Lower lobe of right lung (tissue), 2 donors: ENCODE measurements at regions not wholly inside any gene's neighbourhood (a gene's known extent, or its start where the extent isn't known, plus 50 kb on each side); places are given as distances from the start of the nearest gene placed in this dataset.

Source experiments
- ATAC-seq, 2 donors: fragments of 200-7000 bp; cut with Tn5 transposase; one replicate each; pipeline ENCODE4 v1.9.1; 2020 to 2022; ENCODE audit warnings: mild to moderate bottlenecking in 2 of 2, moderate library complexity in 2 of 2
- DNase-seq: peaks from one replicate; pipeline ENCODE4 v3.0.0-alpha.2; 2020
- H3K27ac ChIP-seq: fragments of 200-600 bp; one replicate; pipeline ENCODE4 v1.8.0; 2022
- H3K27me3 ChIP-seq: fragments of 200-600 bp; one replicate; pipeline ENCODE4 v1.8.0; 2022; ENCODE audit warnings: low read depth
- H3K36me3 ChIP-seq: fragments of 200-600 bp; one replicate; pipeline ENCODE4 v1.8.0; 2022; ENCODE audit warnings: mild to moderate bottlenecking
- H3K4me1 ChIP-seq: fragments of 200-600 bp; one replicate; pipeline ENCODE4 v1.8.0; 2022
- H3K4me3 ChIP-seq: fragments of 200-600 bp; one replicate; pipeline ENCODE4 v1.8.0; 2022; ENCODE audit warnings: mild to moderate bottlenecking
- H3K9me3 ChIP-seq: fragments of 200-600 bp; one replicate; pipeline ENCODE4 v1.8.0; 2022
- intact Hi-C: fragments of 100-400 bp; cut with DNase I; formaldehyde crosslinking; loops from one replicate; pipeline ENCODE4 v1.11.0; 2022
- TF ChIP-seq, protein P1 (sequence below): fragments of 200-600 bp; IDR thresholded peaks from one replicate; pipeline ENCODE4 v1.8.0; 2022; ENCODE audit warnings: antibody characterized with exemption, mild to moderate bottlenecking
- donor health status: DM: no; HTN: yes; CAD: no; lungs with severe emphysema.

DNA sequence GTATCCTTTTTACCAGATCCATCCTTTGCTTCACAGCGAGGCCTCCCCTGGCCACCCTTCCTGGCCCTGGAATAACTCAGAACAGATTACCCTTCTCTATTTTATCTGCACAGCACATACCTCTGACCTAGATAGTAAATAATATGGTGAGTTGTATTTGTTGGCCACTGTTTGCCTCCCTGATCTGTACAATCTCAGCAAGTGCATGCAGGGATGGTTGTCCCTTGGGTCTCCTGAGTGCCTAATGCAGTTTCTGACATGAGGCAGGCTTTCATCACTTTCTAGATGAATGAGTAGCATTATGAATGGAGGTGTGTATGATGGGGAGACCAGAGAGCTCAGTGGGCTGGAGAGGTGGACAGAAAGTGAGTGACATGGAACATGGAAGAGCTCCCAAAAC is 525.1 kb upstream of the IGFBP3 start:
- Histone ChIP-seq H3K27ac (no peak overlapping the region), H3K36me3 (no peaks in the 10 kb centered on the region), H3K27me3 (no peaks in the 10 kb centered on the region), H3K9me3 (no peaks in the 10 kb centered on the region), H3K4me3 (no peak overlapping the region), H3K4me1 (no peaks in the 10 kb centered on the region)
- intact Hi-C loops: no loop called here
- TF ChIP-seq, protein P1, sequence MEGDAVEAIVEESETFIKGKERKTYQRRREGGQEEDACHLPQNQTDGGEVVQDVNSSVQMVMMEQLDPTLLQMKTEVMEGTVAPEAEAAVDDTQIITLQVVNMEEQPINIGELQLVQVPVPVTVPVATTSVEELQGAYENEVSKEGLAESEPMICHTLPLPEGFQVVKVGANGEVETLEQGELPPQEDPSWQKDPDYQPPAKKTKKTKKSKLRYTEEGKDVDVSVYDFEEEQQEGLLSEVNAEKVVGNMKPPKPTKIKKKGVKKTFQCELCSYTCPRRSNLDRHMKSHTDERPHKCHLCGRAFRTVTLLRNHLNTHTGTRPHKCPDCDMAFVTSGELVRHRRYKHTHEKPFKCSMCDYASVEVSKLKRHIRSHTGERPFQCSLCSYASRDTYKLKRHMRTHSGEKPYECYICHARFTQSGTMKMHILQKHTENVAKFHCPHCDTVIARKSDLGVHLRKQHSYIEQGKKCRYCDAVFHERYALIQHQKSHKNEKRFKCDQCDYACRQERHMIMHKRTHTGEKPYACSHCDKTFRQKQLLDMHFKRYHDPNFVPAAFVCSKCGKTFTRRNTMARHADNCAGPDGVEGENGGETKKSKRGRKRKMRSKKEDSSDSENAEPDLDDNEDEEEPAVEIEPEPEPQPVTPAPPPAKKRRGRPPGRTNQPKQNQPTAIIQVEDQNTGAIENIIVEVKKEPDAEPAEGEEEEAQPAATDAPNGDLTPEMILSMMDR: no peak
- no peak for ATAC-seq
- DNase-seq: no peak

DNA sequence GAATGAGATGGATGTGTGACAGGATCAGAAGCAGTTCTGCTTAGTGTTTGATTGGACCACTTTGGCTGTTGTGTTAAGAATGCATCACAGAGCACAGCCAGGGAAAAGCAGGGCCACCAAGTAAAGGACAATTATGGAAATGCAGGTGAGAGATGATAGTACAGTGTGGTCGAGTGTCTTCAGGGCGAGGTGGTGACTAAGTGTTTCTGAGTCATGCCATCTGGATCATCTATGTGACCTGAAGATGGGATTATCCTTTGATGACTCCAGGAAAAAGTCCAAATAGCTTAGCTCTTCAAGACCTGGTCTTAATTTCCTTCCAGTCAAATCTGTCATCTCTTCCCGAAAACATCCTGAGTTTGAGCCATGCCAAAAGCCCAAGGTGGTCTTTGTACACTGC is 523.2 kb upstream of the IGFBP3 start:
- ATAC-seq (no peak), DNase-seq (no peak)
- intact Hi-C loops: no loop called here
- no peaks in the 10 kb centered on the region for H3K4me1 ChIP-seq
- H3K36me3 ChIP-seq: no peaks in the 10 kb centered on the region
- TF ChIP-seq, protein P1: no peak
- no peaks in the 10 kb centered on the region for H3K27me3 ChIP-seq
- no peak overlapping the region for H3K4me3 ChIP-seq
- H3K9me3 ChIP-seq: no peaks in the 10 kb centered on the region
- no peak overlapping the region for H3K27ac ChIP-seq

DNA sequence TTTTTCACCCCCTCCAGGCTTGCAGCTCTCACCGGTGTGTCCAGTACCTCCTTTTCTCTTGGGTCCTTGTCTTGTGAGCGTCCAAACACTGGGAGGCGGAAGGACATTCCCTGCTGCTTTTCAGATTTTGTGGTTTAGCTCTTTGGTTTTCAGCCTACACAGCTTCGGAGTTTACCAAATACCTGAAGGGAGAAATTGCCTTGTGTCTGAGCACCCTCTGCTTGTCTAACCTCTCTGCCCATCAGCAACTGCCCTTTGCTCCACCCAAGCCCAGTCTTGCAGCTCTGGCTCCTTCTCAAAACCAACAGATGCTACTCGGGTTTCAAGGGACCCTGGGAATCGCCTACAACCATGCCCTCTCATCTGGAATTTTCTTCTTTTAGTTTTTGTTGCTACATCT is 519.1 kb upstream of the IGFBP3 start:
- H3K36me3 ChIP-seq: no peaks in the 10 kb centered on the region
- DNase-seq (no peak), ATAC-seq (no peak)
- no peak overlapping the region for H3K27ac ChIP-seq
- intact Hi-C loops: no loop called here
- H3K27me3 ChIP-seq: no peaks in the 10 kb centered on the region
- H3K4me1 ChIP-seq: no peaks in the 10 kb centered on the region
- TF ChIP-seq, protein P1: no peak
- no peak overlapping the region for H3K4me3 ChIP-seq
- H3K9me3 ChIP-seq: peaks cover 10% of the 10 kb centered on the region

DNA sequence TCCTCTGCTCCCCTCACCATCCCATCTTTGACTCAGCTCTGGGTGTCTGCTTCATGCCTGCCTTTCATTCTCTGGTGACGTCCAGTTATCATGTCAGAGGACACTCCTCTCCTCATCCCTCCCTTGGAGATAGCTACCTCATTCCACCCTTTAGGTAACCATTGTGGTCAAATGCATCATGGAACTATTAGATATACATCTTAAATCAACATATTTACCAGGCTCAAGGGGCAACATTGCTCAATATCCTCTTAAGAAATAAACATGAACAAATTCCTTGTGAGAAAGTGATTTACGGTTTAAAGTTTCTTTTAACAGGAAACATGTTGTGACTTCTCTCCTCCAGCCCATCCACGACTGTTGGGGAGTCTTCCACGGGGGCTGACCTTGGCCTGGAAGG is 511.6 kb upstream of the IGFBP3 start:
- TF ChIP-seq, protein P1: no peak
- Histone ChIP-seq H3K36me3 (no peaks in the 10 kb centered on the region), H3K4me3 (no peak overlapping the region), H3K27ac (no peak overlapping the region), H3K9me3 (peaks cover 10% of the 10 kb centered on the region), H3K27me3 (no peaks in the 10 kb centered on the region), H3K4me1 (no peaks in the 10 kb centered on the region)
- intact Hi-C loops: no loop called here
- ATAC-seq (no peak), DNase-seq (no peak)

DNA sequence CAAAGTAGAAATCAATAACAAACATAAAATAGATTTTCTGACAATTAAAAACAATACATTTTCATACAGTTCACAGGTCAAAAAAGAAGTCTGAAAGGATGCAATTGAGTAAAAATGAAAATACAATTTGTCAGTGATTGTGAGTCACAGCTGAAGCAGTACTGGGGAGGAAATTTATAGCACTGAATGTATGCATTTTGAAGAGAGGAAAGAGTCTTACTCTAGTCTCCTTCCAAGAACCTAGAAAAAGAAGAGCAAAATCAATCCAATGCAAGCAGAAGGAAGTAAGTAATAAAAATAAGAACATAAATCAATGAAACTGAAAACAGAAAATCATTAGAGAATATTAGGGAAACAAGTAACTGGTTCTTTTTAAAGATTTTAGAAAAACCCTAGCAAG is 507.2 kb upstream of the IGFBP3 start:
- no peaks in the 10 kb centered on the region for H3K27me3 ChIP-seq
- no peak for DNase-seq
- no peaks in the 10 kb centered on the region for H3K36me3 ChIP-seq
- no peak overlapping the region for H3K4me3 ChIP-seq
- TF ChIP-seq, protein P1: no peak
- no peaks in the 10 kb centered on the region for H3K4me1 ChIP-seq
- no peak overlapping the region for H3K27ac ChIP-seq
- H3K9me3 ChIP-seq: no peaks in the 10 kb centered on the region
- ATAC-seq: no peak
- intact Hi-C loops: no loop called here

DNA sequence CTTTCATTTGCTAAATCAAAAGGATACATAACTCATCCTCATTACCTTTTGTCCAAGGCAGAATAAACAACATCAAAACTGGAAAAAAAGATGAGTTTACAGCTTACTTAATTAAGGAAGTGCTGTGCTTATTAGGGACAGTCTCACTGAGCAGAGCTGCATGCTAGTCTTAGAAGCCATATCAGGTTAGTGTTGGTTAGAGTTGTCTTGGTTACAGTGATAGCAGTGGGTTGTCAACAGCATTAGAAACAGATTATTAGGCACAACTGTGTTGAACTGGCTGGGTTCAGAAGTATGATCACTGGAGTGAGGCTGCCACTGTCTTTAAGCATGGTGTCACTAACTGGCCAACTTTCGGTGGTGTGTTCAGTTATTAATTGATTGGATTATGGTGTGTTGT is 503.9 kb upstream of the IGFBP3 start:
- Histone ChIP-seq H3K4me3 (no peak overlapping the region), H3K9me3 (no peaks in the 10 kb centered on the region), H3K27ac (no peak overlapping the region), H3K4me1 (no peaks in the 10 kb centered on the region), H3K27me3 (no peaks in the 10 kb centered on the region), H3K36me3 (no peaks in the 10 kb centered on the region)
- TF ChIP-seq, protein P1: no peak
- intact Hi-C loops: no loop called here
- no peak for ATAC-seq
- no peak for DNase-seq
